Dendritic cell treated with granulocyte-macrophage colony-stimulating factor and Interleukin-4, amounts not matched to agents 40 ng/mL and 50 ng/mL, for 4 days (primary cell): ENCODE measurements at regions not wholly inside any gene's neighbourhood (a gene's known extent, or its start where the extent isn't known, plus 50 kb on each side); places are given as distances from the start of the nearest gene placed in this dataset.

ENCODE experiments used
- H3K27ac Mint-ChIP-seq: one replicate; pipeline ENCODE4 v1.8.0; 2022; ENCODE audit warnings: mild to moderate bottlenecking, mixed read lengths
- H3K27me3 Mint-ChIP-seq: one replicate; pipeline ENCODE4 v1.8.0; 2022; ENCODE audit warnings: mild to moderate bottlenecking, mixed read lengths
- H3K36me3 Mint-ChIP-seq: one replicate; pipeline ENCODE4 v1.8.0; 2022; ENCODE audit warnings: low read depth, mixed read lengths
- H3K4me1 Mint-ChIP-seq: one replicate; pipeline ENCODE4 v1.8.0; 2022; ENCODE audit warnings: low read depth, mixed read lengths
- H3K4me3 Mint-ChIP-seq: one replicate; pipeline ENCODE4 v1.8.0; 2022; ENCODE audit warnings: mild to moderate bottlenecking, moderate library complexity, mixed read lengths
- H3K9me3 Mint-ChIP-seq: one replicate; pipeline ENCODE4 v1.8.0; 2022; ENCODE audit warnings: mixed read lengths
- intact Hi-C: fragments of 100-400 bp; cut with micrococcal nuclease; formaldehyde crosslinking; loops from one replicate; pipeline ENCODE4 v1.15.0; 2022

DNA sequence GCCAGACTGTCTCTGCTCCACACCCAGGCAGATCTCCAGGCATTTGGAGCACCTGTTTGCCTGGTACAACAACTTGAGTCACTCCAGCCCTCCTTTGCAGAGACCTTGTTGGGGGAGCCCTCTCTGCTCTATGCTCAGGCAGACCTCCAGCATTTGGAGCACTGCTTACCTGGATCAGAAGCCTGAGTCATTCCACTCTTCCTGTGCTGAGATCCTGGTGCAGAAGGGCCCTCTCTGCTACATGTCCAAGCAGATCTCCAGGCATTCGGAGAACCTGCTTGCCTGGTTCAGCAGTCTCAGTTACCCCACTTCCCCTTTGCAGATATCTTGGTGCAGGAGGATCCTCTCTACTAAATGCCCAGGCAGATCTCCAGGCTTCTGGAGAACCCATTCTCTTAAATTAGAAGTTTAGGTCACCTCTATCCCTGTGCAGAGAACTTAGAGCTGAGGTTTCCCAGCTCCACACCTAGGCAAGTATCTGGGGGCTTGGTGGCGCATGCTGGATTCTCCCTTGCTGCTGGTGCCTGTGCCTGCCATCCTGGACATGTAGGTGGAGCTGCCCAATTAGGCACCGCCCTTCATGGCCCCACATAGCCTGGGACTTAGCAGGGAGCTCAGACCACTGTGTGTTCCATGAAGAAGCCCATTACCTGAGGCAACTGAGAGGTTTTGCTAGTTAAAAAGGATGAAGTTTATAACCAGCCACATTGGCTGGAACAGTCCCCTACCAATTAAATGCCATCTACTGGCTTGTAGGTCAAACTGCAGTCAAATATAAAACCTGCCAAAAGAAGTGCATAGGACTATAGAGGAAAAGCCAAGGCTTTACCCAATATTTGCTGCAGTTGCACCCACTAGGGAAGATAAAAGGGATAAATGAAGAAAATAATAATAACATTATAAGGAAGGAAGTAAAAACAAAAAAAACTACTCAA, 97.6 kb upstream of the SLITRK6 start:
- no peaks in the 10 kb centered on the region for H3K36me3 Mint-ChIP-seq
- no peak overlapping the region for H3K27ac Mint-ChIP-seq
- H3K4me3 Mint-ChIP-seq, result no peak overlapping the region
- H3K27me3 Mint-ChIP-seq, result no peaks in the 10 kb centered on the region
- H3K9me3 Mint-ChIP-seq, result peaks cover 3% of the 10 kb centered on the region
- intact Hi-C loops, result no loop called here
- no peaks in the 10 kb centered on the region for H3K4me1 Mint-ChIP-seq

- no peak overlapping the region for H3K27ac Mint-ChIP-seq
- no peaks in the 10 kb centered on the region for H3K36me3 Mint-ChIP-seq
- H3K27me3 Mint-ChIP-seq, result no peaks in the 10 kb centered on the region
- intact Hi-C loops, result no loop called here
- H3K9me3 Mint-ChIP-seq, result peaks cover 9% of the 10 kb centered on the region
- H3K4me1 Mint-ChIP-seq, result no peaks in the 10 kb centered on the region
- no peak overlapping the region for H3K4me3 Mint-ChIP-seq
These were observed 88.2 kb upstream of the SLITRK6 start for GRCh38 chr13:85887406-85887805.

DNA sequence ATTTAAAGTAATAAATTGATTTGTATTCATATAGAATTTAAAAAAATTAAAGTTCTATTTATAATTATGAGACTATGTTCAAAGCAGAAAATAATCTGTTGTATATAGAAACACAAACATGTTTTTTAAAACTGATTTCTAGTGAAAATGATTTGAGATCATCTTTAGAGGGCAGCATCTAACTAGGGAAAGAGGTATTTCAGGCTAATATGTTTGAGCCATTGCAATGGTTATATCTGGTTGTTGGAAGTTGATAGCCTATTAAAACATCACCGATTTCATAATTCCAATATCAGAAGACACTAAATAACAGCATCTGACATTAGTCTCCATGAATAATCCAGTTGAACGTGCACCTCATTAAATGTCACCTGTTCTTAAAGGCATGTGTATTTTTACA, 79.8 kb upstream of the SLITRK6 start:
- H3K27me3 Mint-ChIP-seq, result no peaks in the 10 kb centered on the region
- intact Hi-C loops, result no loop called here
- H3K27ac Mint-ChIP-seq, result no peak overlapping the region
- H3K4me1 Mint-ChIP-seq, result no peaks in the 10 kb centered on the region
- H3K36me3 Mint-ChIP-seq, result no peaks in the 10 kb centered on the region
- H3K4me3 Mint-ChIP-seq, result no peak overlapping the region
- H3K9me3 Mint-ChIP-seq, result peaks cover 16% of the 10 kb centered on the region

DNA sequence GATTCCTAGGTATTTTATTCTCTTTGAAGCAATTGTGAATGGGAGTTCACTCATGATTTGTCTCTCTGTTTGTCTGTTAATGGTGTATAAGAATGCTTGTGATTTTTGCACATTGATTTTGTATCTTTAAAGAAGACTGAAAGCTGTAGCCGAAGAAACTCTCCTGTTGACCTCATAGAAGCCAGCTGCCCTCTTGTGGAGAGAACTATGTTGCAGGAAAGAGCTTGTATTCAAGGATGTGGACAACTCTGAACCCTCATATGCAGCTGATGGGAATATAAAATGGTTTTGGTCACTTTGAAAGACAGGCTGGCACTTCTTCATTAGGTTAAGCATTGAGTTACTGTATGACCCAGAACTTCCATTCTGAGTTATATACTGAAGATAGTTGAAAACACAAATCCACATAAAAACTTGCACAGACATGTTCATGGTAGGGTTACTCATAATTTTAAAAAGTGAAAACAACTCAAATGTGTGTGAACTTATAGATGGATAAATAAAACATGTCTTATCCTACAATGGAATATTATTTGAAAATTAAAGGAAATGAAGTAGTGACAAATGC, 65.8 kb upstream of the SLITRK6 start:
- intact Hi-C loops, result no loop called here
- no peaks in the 10 kb centered on the region for H3K9me3 Mint-ChIP-seq
- no peak overlapping the region for H3K4me3 Mint-ChIP-seq
- H3K27me3 Mint-ChIP-seq, result no peaks in the 10 kb centered on the region
- H3K4me1 Mint-ChIP-seq, result no peaks in the 10 kb centered on the region
- no peak overlapping the region for H3K27ac Mint-ChIP-seq
- no peaks in the 10 kb centered on the region for H3K36me3 Mint-ChIP-seq

- no peak overlapping the region for H3K27ac Mint-ChIP-seq
- intact Hi-C loops, result no loop called here
- H3K9me3 Mint-ChIP-seq, result peaks cover 47% of the 10 kb centered on the region
- no peaks in the 10 kb centered on the region for H3K36me3 Mint-ChIP-seq
- H3K4me1 Mint-ChIP-seq, result no peaks in the 10 kb centered on the region
- no peak overlapping the region for H3K4me3 Mint-ChIP-seq
- no peaks in the 10 kb centered on the region for H3K27me3 Mint-ChIP-seq
These were observed 54.9 kb upstream of the SLITRK6 start for GRCh38 chr13:85853901-85854663.

- no peak overlapping the region for H3K4me3 Mint-ChIP-seq
- H3K36me3 Mint-ChIP-seq, result no peaks in the 10 kb centered on the region
- no peaks in the 10 kb centered on the region for H3K4me1 Mint-ChIP-seq
- peaks cover 50% of the 10 kb centered on the region for H3K9me3 Mint-ChIP-seq
- intact Hi-C loops, result no loop called here
- no peak overlapping the region for H3K27ac Mint-ChIP-seq
- no peaks in the 10 kb centered on the region for H3K27me3 Mint-ChIP-seq
These were observed 54.1 kb upstream of the SLITRK6 start for GRCh38 chr13:85853161-85853894.
